ENCODE measurements at regions not wholly inside any gene's neighbourhood (a gene's known extent, or its start where the extent isn't known, plus 50 kb on each side); places are given as distances from the start of the nearest gene placed in this dataset.

DNA sequence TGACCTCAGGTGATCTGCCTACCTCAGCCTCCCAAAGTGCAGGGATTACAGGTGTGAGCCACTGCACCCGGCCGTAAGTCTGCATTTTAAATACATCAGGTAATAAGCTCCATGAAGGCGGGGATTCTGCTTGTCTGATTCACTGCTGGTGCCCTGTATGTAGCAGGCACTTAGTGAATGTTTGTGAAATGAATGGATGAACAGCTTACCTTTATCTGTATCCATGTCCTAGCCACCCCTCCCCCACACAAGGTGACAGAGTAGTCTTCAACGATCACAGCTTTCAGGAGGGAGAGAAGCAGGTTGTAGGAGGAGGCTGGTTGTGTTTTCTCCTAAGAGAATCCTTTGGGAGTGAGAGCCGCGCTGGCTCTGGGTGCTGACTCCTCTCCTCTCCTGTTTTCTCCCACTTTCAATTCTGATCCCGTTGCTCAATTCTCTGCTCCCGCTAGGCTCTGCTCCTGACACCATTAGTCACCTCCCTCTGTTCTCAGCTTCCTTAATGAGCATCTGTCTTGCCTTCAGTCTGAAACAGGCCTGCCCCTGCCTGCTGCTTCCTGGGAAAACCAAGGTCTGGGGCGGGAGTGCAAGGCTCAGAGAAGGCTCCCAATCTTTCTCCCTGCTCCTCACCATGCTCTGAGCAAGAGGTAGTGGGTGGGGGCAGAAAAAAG is 88.8 kb upstream of the CTNNA1 start:
- DNase-seq, result no peak

DNA sequence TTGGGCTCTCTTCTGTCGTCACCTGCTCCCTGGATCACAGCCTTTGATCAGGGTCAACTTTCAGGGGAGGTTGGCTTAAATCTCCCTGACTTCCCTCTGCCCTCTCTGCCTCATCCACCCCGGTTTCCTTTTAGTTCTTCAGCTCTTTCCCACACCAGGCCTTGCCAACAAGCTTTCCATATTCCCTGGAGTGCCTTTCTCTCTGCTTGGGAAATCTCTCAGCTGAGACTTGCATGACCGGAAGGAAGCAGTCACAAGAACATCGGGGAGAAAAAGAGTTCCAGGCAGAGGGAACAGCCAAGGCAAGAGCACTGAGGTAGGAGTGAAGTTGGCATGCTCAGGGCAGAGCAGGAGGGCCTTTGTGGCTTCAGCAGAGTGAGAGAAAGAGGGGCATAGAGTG is 88.4 kb upstream of the HSPA9 start:
- no peak for DNase-seq

DNA sequence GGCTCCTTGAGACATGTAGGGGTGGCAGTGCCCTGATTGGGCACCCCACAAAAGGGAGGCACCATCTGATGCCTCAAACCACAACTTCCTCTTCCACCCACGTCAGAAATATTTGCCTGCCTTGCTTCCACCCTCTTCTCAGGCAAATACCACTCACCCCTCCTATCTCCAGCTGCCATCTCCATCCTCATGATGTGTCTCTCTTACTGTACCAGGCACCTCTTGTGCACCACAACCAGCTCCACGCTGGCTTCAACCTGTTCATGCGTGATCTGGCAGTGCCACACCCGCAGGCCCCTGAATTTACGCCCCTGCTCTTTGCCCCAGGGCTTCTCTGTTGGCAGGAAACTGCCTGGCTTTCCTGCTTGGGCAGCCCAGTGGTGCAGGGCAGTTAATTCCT is 87.8 kb upstream of the HSPA9 start:
- no peak for DNase-seq

DNA sequence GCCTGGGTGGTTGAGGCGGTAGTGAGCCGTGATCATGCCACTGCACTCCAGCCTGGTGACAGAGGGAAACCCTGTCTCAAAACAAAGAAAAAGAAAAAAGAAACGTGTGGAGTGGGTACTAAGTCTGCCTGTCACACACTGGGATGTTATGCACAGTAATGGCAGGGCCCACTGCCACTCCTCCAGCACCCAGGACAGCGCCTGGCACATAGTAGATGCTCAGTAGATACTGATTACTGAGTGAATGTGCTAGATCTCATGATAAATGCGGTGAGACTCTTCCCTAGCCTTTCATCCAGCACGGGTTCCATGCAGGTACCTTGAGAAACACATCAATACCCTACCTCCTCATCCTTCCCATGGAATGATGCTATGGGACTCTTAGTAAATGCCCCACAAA is 87.4 kb upstream of the HSPA9 start:
- peak; percentile 42 to 47 for DNase-seq

DNA sequence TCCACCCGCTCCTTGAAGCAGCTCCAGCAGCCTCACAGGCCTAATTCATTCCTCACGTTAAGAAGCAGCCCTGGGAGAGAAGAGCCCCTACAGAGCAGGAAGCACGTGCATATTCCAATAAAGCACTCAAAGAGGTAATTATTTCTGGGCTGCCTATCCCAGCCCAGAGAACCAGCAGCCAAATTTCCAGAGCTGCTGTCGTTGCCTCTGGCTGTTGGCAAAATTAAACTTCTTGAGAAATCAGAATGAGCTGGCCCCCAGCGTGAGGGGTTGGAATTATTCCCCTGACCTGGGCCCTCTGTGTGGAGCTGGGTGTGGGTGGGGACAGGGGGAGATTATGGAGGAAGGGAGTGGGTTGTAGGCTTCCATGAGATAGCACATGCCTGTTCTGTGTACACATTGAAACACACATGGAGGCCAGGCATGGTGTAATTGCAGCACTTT is 86.8 kb upstream of the HSPA9 start:
- no peak for DNase-seq

DNA sequence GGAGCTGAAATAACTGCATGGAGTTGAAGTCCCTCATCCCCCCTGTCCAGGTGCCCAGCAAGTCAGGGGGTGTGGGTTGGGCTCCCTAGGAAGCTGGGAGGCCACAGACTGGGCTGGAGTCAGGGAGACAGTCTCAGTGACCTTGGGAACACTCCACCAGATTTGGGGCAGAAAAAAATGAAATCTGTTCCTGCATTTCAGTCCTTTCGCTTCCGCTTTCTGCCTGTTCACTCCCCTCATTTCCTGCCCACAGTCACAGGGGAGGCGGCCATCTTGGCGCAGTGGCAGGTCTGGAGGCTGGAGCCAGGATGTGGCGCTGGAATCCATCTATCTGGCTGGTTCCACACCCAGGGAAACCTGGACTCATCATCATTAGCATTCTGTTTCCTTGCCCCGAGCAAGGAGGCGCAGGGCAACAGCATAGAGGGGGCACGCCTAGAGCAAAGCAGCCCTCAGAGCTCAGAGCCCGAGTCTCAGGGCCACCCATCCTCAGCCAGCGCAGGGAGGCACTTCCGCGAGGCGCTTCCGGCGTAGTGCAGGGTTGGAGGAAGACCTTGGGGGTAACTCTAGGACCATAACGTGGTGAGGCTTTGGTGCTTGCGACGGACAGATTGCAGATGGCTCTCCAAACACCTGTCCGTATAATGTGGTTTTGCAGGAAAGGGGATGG is 86.2 kb upstream of the HSPA9 start:
- DNase-seq, result no peak

DNA sequence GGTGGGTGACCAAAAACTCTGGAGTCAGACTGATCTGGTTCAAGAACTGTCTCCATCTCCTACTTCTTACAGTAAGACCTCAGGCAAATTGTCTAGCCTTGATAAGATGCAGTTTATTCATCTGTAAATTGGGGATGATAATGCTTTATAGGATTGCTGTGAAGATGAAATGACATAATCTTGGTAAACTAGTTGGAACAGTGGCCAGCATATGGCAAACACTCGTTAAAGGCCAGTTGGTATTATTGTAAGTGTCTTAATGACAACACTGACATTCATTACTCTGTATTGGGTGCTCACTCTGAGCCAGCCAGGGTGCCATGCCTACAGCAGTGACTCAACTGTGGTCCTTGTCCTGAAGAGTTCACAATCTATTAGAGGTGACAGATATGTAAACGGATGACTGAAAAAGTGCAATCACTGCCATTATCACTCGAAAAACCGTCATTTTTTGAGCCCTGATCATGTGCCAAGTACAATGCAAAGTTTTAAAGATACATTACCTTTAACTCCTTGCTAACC is 84.9 kb upstream of the HSPA9 start:
- DNase-seq, result no peak

DNA sequence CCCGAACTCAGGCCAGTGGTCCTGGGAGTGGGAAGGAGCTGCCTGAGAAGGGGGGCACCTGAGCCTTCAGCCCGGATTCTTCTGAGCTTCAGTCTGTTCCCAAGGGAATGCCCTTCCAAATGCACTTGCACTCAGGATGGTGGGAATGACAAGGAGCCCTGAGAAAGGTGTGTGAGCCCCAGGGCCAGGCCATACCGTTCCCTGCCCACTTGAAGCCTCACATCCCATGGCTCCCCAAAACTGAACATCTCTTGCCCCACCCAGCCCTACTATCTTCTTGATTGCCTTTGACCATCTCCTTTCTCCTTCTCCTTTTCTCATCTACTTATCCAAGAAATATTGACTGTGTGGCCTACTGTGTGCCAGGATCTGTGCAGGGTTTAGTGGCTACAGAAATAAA is 84.4 kb upstream of the HSPA9 start:
- no peak for DNase-seq

DNA sequence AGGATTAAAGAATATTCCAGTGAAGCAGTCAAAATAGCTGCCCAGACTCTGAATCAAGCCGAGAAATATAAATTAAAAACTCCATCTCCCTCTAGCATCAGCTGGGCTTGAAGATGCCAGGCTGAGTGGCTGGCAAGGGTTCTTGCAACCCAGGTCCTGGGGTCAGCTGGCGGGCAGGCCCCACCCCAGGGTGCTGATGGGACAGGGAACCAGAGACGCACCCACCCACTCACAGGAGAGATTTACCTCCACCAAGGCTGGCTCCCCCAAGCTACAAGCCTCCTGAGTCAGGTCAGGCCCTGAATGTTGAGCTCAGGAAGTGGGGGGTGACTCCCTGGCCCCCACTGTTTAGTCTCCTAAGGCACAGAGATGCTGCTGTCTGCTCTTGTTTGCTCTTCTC is 83.9 kb upstream of the HSPA9 start:
- DNase-seq, result no peak

DNA sequence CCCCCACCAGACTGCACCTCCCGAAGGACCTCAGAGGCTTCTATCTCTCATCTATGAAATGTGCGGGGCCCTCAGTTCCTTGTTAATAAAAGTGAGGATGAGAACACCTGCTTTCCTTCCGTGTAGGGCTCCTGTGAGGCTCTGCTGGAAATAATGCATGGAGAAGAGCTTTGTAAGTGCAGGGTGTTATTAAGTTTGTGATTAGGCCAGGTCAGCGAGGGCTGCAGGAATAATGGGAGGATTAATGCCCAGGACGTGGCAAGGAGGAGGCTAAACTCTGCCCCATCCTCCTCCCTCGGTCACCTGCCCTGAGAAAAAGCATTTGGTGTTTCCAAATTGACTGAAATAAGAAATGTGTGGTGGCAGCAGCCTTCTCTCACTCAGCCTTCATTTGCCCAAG is 83.5 kb upstream of the HSPA9 start:
- DNase-seq, result no peak

DNA sequence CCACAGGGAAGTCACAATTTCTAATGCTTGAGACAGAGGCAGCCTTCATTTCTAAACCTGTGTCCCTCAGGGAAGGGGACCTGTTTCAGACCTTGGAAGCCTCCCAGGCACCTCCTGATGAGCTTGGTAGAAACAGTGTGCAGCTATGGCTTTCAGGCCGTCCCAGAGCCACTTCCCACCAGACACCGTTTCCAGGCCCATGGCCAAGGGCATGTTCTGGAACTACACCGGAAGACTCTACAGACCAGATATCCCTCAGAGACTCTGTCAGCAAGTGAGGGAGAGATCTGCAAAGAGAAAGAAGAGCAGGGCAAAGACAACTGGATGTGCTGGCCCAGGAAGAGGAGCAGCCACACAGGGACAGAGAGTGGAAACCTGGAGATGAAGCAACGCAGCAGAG is 82.2 kb upstream of the HSPA9 start:
- no peak for DNase-seq

DNA sequence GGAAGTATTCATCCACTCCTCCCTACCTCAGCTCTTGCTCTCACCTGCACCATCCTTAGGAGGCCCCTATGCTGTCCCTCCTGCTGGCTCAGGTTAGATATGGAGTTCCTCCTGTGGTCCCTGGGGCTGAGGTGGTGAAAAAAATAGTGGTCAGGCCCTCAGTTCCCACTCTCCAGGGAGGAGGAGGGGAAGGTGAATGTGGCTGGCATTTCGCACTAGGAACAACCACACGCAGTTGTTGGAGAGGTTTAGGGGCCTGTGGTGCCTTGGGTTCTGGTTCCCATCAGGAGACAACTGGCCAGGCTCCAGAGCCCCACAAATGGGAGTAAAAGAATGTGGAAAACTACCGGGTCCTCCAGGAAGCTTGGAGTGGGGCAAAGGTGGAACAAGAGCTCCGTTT is 81.7 kb upstream of the HSPA9 start:
- DNase-seq, result no peak

DNA sequence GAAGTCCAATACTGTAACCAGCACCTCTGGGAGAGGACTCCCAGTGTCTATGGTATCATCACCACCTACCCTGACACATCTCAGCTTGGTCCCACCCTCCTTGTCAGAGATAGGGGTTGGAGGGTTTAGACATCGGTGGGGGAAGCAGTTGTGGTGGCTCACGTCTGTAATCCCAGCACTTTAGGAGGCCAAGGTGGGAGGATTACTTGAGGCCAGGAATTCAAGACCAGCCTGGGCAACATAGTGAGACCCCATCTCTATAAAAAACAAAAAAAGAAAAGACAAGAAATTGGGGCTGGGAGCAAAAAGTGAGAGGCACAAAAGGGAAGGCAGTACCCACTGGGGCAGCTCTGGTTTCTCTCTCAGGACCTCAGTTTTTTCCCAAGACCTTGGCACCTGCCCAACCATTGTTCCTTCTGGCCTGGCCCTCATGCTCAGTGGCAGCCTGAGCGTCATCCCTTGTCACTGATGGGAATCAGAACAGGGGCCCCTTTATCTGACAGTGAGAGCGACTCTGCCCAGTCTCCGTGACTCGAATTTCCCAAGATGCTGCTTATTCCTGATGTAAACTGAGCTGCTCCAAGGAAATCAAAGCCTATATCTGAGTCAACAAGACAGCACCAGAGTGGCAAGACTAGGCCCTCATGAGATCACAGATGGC is 80.5 kb upstream of the HSPA9 start:
- no peak for DNase-seq

DNA sequence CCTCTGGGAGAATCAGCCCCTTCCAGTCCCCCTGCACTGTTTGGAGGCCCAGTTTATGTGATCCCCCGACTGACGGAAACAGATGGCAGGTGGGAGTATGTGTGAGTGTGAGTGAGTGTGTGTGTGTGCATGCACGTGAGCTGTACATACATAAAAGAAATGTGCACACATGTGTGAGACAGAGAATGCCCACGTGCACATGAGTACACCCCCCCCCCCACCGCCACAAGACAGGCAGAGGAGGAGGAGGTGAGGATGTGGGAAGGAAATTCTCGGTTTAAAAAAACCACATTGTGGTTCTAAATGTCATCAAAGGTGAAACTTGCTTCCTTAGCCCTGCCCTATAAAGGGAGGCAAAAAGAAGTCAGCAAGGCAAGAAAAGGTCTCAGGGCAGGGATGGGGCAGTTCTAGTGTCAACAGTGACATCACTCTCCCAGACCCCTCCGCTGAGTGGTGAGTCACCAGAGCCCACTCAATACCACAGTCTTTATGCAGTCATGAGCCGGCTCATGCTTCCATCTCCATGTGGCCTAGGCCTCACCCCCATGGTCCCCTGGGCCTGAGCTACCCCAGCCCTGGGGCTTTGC is 79.2 kb upstream of the HSPA9 start:
- peak; percentile 71 to 78 for DNase-seq

DNA sequence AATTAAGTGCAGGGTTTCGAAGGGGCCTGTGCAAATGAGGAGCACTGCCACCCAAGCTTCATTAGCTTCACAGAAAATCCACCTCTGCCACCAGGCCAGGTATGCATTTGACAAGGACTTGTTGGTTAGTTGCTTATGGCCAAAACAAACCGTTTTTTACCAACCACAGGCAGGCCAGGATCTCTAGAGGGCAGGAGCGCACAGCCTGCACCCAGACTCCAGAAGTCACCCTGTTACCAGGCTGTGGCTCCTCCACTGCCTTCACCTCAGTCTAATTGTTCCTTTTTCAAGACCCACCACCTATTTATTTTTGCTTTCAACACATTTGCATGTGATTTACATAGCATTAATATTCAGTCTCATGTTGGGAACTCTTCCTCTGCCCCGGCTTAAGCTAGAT is 78.3 kb upstream of the HSPA9 start:
- no peak for DNase-seq

DNA sequence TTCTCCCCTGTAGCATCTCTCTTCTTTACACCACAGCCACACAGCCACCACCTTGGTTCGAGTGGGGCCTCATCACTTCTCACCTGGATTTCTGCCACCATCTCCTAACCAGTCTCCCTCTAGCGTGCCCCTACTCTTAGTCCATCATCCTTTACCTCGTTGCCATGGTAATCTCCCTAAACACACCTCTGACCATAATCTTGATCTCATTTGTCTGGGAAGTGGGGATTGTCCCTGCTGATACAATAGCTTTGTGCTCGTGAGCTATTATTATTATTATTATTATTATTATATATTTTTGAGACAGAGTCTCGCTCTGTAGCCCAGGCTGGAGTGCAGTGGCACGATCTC is 76.5 kb upstream of the HSPA9 start:
- no peak for DNase-seq

DNA sequence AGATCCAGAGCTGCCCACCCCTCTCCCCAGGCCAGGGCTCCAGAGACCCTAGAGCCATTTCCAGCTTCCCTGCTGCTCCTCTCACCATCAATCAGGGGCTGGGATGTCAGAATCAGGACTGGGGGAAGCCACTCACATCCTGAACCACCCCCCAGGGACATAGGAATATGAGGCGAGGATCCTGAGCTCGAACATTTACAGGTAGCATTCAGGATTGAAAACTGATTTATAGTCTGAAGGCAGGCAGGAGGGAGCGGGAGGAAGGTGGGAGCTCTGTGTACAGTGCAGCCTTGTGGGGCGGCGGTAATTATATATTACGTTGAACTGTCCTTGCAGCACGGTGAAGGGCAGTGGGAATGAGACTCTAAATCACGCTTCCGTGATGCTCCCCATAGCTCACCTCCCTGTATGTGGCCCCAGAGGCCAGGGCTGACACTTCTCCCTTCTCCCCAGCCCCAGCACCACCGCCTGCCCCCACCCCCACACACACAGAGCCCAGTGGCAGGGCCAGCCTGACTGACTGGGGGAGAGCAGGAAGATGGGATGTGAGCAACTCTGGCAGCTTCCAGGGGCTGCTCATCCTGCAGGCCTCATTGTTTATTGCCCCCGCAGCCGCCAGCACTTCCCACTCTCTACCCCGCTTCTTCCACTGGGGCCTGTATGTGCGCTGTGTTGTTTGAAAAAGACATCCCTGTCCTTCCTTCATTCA is 76.0 kb upstream of the HSPA9 start:
- no peak for DNase-seq

DNA sequence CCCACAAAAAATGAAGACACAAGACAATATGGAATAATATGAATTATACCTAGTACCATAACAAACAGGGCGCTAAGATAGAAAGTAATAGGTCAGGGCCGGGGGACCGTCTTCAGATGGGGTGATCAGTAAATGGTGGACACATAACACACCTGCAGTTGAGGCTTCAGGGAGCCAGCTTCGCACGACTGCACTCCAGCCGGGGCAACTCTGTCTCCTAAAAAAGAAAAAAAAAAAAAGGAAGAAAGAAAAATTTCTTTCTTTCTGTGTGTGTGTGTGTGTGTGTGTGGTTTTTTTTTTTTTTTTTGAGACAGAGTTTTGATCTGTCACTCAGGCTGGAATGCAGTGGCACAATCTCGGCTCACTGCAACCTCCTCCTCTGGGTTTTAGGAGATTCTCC is 75.0 kb upstream of the HSPA9 start:
- no peak for DNase-seq

DNA sequence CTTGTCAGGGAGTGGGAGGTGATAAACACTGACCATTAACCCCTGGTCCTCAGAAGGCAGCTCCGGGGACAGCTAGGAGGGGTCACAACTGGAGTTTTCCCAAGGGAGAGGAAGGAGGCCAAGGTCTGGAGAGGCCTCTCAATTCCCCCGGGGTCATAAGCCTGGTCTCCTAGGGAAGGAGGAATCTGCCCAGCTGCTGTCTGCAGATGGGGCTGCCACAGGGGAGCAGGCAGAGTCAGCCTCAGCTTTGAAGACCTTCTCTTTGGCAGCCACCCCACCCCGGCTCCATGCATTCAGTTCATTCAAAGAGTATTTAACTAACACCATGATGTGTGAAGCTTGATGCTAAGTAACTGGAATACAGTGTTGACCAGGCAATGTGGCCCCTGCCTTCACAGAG is 74.6 kb upstream of the HSPA9 start:
- DNase-seq, result no peak

DNA sequence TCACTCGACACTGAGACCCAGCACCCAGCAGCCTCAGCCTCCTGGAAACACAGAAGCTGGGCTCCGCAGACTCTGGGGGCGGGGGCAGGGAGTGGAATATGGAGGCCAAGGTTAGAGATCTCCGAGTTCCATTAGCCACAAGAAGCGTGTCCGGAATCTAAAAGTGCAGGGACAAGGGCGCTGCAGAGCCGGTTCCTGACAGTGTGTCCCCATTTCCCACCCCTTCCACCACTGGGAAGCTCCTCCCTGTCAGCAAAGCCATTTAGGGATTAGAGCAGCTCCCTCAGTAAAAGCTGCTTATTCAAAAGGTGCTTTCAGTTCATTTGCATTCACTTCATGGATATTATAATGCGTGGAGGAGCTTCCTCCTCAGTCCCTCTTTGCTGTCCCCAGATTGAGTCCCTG is 74.1 kb upstream of the HSPA9 start:
- no peak for DNase-seq

DNA sequence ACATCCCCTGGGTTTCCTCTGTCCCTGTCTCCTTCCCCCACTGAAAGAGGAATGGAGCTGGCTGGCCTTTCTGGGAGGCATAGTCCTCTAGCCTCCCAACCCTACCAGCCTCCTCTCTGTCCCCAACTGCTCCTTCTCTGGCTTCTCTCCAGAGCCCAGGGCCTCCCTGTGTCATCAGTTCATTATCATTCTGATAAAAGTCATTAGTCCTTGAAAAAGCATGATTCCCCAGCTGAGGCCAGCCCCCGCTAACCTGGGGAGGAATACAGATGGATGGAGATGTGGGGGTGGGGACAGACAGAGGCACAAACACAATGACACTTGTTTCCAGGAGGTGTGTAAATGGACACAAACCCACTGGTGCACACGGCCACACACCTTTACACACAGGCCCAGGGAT is 73.6 kb upstream of the HSPA9 start:
- DNase-seq, result no peak

DNA sequence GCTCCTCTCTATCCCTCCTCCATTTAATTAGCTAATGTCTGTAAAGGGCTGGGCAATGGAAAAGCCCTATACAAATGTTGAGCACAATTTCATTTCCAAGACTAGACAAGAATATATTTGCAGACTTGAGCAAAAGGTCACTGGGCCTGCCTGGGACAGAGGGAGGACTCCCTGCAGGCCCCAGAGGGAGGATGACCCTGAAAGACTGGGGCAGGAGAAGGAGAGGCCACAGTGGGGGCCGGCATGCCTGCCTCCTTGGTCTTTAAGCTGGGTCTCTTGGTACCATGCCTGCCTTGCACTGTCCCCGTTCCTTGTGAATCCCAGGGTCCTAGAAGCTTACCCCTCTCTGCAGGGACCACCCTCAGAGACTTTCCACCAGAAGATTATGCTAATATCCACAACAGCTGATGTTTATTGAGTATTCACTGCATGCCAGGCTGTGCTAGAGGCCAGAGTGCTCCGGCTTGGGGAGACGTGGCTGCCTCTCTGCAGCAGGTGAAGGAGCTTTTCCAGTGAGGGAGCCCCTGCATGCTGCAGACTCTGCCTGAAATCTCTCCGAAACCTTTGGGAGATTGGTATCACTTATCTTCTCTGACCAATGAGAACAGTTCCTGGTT is 72.7 kb upstream of the HSPA9 start:
- DNase-seq, result no peak

DNA sequence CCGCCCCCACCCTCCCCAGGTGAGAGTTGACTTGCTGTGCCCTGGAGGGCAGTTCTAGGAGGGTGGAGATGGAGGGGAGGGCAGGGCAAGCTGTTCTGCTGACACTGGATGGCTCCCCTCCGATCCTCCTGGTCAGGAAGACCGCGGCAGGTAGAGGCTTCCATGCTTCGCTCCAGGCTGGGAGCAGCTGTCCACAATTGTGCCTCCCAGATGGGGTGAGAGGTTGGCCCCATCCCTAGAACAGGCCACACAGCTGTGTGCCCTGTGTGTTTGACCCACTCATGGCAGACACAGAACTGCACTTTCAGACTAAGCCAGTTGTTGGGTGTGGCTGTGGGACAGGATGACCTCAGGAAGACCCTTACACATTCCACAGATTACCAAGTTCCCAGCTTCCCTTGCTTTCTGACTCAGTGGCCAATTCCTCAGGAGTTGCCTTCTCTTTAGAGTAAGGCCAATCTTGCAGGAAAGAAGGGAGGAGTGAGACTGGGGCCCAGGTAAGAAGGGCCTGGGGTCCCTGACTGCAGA is 72.1 kb upstream of the HSPA9 start:
- DNase-seq, result no peak

Data from activated CD4-positive, alpha-beta T cell treated with anti-CD3 and anti-CD28 coated beads, Interleukin-2, amount 50 U/mL, for 48 hours (primary cell).